ENCODE measurements at regions not wholly inside any gene's neighbourhood (a gene's known extent, or its start where the extent isn't known, plus 50 kb on each side); places are given as distances from the start of the nearest gene placed in this dataset.

DNA sequence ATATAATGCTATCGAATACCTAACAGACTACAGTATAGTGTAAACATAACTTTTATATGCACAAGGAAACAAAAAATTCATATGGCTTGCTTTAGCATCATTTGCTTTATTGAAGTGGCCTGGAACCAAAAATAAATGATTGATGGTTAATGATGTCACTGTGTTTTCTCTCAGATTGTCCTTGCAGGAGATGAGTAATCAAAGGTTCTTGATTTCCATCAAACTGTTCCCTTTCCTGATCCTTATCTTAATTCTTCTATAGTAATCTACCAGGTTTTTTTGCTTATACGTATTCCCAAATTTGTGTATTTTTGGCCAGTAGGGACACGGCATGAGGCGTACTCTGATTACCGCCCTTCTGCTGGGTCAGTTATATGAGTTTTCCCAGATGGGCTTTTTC lies 104.9 kb upstream of the CXCR4 start:
- TF ChIP-seq, protein P1, sequence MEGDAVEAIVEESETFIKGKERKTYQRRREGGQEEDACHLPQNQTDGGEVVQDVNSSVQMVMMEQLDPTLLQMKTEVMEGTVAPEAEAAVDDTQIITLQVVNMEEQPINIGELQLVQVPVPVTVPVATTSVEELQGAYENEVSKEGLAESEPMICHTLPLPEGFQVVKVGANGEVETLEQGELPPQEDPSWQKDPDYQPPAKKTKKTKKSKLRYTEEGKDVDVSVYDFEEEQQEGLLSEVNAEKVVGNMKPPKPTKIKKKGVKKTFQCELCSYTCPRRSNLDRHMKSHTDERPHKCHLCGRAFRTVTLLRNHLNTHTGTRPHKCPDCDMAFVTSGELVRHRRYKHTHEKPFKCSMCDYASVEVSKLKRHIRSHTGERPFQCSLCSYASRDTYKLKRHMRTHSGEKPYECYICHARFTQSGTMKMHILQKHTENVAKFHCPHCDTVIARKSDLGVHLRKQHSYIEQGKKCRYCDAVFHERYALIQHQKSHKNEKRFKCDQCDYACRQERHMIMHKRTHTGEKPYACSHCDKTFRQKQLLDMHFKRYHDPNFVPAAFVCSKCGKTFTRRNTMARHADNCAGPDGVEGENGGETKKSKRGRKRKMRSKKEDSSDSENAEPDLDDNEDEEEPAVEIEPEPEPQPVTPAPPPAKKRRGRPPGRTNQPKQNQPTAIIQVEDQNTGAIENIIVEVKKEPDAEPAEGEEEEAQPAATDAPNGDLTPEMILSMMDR (IDR thresholded peaks at IDR 0.05; ENCODE audit: low read length, missing control alignments) = no peak
- H3K4me3 ChIP-seq (replicated peaks; ENCODE audit: low read depth, low read length) = no peak overlapping the region

DNA sequence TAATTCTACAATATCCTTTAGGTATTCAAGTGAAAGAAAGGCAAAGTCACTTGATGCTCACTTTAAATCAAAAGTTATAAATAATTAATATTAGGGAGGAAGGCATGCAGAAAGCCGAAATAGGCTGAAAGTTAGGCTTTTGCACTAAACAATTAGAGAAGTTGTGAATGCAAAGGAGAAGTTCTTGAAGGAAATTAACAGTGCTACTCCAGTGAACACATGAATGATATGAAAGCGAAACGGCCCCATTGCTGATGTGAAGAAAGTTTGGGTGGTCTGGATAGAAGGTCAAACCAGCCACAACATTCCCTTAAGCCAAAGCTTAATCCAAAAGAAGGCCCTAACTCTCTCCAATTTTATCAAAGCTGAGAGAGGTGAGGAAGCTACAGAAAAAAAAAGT lies 103.1 kb upstream of the CXCR4 start:
- TF ChIP-seq, protein P1 (IDR thresholded peaks at IDR 0.05; ENCODE audit: low read length, missing control alignments) = no peak
- no peak for DNase-seq (ENCODE audit: low read depth)
- no peak overlapping the region for H3K4me3 ChIP-seq (replicated peaks; ENCODE audit: low read depth, low read length)

More for the DNA sequence above, 104.9 kb upstream of the CXCR4 start:
- no peak for DNase-seq (ENCODE audit: low read depth)

DNA sequence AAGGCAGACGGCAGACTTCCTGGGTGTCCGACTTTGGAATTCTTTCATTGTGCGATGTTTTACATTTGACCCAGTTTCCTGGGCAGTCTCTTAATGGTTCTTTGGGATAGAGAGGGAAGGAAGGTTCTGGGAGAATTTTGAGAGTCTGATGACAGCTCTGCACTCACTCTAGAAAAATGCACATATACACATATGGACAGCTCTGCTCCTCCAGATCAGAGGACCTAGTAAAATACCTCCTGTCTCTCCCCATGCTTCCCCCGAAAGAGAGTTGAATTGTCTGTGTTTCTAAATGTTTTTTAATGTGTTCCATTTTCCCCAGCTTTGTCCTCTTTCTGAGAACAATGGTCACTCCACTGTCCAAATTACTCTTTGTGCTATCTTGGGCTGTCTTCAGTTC lies 102.0 kb upstream of the CXCR4 start:
- TF ChIP-seq, protein P1 (IDR thresholded peaks at IDR 0.05; ENCODE audit: low read length, missing control alignments) = no peak
- H3K4me3 ChIP-seq (replicated peaks; ENCODE audit: low read depth, low read length) = no peak overlapping the region
- no peak for DNase-seq (ENCODE audit: low read depth)

DNA sequence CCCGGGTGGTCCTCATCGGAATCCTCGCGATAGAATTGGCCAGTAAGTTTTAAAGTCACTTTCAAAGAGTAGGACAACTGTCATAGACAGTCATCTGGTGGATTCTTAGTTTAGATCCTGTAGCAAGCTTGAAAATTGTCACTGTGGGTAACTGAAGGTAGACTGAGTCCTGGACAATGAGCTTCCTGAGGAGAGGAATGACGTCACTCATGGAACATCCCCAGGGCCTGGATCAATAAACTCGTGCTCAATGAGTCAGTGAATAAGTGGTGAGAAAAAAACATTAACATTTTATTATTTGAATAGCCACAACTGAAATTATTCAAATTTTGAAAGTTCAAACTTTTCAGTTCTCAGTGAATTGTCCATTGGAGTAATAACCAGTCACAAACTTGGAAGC lies 101.4 kb upstream of the CXCR4 start:
- H3K4me3 ChIP-seq (replicated peaks; ENCODE audit: low read depth, low read length) = no peak overlapping the region
- TF ChIP-seq, protein P1 (IDR thresholded peaks at IDR 0.05; ENCODE audit: low read length, missing control alignments) = no peak
- DNase-seq (ENCODE audit: low read depth) = no peak

DNA sequence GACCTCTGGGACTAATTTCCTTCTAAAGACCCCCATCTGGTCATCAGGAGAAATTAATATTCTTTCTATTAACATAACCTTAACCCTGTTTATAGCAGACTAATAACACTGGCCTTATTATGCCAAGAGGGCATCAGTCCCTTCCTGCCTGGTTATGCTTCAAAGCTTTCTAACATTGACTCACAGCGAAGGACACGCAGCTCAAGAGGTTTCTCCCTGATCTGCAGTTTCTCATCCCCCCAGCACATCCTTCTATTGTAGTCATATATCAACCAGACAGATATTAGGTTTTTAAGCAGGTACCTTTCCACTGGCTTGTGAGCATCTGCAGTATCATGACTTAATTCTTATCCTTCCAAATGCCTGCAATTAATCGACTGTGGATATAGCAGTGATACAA lies 100.0 kb upstream of the CXCR4 start:
- TF ChIP-seq, protein P1 (IDR thresholded peaks at IDR 0.05; ENCODE audit: low read length, missing control alignments) = no peak

DNA sequence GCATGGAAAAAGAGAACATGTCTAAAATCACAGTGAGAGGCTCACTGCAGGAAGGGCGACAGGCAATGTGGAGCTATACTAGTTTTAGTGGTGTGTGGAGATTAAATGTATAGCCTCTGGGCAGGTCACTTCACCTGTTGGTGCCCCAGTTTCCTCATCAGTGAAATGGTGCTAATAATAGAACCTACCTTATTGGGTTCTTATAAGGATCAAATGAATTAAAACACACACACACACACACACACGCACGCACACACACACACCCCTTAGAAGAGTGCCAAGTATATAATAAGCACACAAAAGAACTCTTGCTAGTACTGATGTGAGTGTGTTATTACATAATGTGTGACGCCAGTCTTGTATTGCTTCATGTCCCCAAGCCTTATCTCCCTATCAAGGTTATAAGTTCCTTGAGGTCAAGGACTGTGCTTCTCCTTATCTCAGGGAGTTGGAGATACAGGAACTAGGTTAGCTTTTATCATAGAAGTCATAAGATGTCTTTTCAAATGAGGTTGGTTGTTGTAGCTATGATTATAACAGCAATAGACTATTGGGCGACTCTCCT lies 98.0 kb upstream of the CXCR4 start:
- no peak for DNase-seq (ENCODE audit: low read depth)
- TF ChIP-seq, protein P1 (IDR thresholded peaks at IDR 0.05; ENCODE audit: low read length, missing control alignments) = no peak
- no peak overlapping the region for H3K4me3 ChIP-seq (replicated peaks; ENCODE audit: low read depth, low read length)

More for the DNA sequence above, 100.0 kb upstream of the CXCR4 start:
- no peak for DNase-seq (ENCODE audit: low read depth)
- H3K4me3 ChIP-seq (replicated peaks; ENCODE audit: low read depth, low read length) = no peak overlapping the region

DNA sequence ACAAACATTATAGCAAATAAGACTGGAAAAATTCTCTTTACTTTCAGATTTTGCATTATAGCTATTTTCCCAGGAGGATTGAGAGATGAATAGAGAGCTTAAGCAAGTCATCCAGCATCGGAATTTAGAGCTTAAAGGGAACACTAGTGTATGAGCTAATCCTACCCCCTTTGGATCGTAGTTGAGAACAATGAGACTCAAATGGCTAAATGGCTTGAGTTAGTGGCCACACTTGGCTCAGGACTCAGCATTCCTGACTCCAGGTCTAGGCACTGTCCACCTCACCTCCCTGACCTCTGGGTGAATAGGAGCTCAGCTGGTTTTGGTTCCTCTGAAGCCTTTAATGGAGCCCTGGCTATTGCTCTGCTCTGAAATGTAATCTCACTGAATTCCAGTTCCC lies 97.5 kb upstream of the CXCR4 start:
- H3K4me3 ChIP-seq (replicated peaks; ENCODE audit: low read depth, low read length) = no peak overlapping the region
- TF ChIP-seq, protein P1 (IDR thresholded peaks at IDR 0.05; ENCODE audit: low read length, missing control alignments) = no peak
- DNase-seq (ENCODE audit: low read depth) = no peak
